ENCODE measurements at regions not wholly inside any gene's neighbourhood (a gene's known extent, or its start where the extent isn't known, plus 50 kb on each side); places are given as distances from the start of the nearest gene placed in this dataset.

DNA sequence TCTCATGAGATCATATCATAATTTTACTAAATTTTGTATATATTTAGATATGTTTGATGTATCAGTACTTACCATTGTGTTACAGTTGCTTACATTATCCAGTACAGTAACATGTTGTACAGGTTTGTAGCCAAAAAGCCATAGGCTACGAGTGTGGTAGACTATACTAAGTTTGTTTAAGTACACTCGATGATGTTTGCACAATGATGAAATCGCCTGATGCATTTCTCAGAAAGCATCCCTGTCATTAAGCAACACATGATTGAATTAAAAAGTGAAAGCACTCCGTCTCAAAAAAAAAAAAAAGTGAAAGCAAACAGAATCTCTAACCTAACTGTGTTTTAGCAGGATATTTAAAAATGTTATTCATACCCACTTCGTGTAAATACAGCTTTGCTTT, 104.9 kb upstream of the TFAP2D start:
- Histone ChIP-seq H3K36me3 (no peaks in the 10 kb centered on the region), H3K4me1 (no peaks in the 10 kb centered on the region), H3K4me3 (no peak overlapping the region), H3K27ac (no peak overlapping the region), H3K27me3 (peaks cover 0 to 3% (median 0%) of the 10 kb centered on the region in 7 donors), H3K9me3 (peaks cover 0 to 3% (median 0%) of the 10 kb centered on the region in 11 donors)
- TF ChIP-seq, protein P1, sequence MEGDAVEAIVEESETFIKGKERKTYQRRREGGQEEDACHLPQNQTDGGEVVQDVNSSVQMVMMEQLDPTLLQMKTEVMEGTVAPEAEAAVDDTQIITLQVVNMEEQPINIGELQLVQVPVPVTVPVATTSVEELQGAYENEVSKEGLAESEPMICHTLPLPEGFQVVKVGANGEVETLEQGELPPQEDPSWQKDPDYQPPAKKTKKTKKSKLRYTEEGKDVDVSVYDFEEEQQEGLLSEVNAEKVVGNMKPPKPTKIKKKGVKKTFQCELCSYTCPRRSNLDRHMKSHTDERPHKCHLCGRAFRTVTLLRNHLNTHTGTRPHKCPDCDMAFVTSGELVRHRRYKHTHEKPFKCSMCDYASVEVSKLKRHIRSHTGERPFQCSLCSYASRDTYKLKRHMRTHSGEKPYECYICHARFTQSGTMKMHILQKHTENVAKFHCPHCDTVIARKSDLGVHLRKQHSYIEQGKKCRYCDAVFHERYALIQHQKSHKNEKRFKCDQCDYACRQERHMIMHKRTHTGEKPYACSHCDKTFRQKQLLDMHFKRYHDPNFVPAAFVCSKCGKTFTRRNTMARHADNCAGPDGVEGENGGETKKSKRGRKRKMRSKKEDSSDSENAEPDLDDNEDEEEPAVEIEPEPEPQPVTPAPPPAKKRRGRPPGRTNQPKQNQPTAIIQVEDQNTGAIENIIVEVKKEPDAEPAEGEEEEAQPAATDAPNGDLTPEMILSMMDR (IDR thresholded peaks at IDR 0.05): no peak
- WGBS, 2 donors: 69 to 74% methylated on average over 5 of the region's 5 CpGs
- ATAC-seq (no peak), DNase-seq (no peak)
- intact Hi-C loops (cut with DNase I): loop anchor here in 2 of 10 donors (10.0 kb wide), 1 partner anchor 484 kb away; no protein-coding TSS in a partner anchor

DNA sequence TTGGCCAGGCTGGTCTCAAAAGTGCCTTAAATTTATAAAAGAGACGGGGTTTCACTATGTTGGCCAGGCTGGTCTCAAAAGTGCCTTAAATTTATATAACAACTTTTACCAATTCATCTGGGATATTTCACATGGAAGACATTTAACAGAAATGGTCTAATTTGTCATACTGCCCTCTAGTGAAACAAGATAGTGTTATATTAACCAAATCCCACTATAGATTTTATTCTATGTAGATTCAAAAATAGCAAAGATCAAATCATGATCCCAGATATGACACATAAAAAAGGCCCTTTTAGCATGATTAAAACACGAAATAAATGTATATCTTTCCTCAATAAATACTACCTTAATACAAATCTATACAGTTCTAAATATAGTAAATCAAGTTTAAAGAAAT, 102.8 kb upstream of the TFAP2D start:
- TF ChIP-seq, protein P1 (IDR thresholded peaks at IDR 0.05): no peak
- Histone ChIP-seq H3K36me3 (no peaks in the 10 kb centered on the region), H3K4me1 (no peaks in the 10 kb centered on the region), H3K9me3 (peaks cover 0 to 11% (median 0%) of the 10 kb centered on the region in 11 donors), H3K27me3 (peaks cover 0 to 3% (median 0%) of the 10 kb centered on the region in 7 donors), H3K27ac (no peak overlapping the region), H3K4me3 (no peak overlapping the region)
- intact Hi-C loops (cut with DNase I): no loop called here
- no peak for DNase-seq
- 65 to 67% methylated on average over 2 of the region's 2 CpGs for WGBS, 2 donors
- no peak for ATAC-seq

DNA sequence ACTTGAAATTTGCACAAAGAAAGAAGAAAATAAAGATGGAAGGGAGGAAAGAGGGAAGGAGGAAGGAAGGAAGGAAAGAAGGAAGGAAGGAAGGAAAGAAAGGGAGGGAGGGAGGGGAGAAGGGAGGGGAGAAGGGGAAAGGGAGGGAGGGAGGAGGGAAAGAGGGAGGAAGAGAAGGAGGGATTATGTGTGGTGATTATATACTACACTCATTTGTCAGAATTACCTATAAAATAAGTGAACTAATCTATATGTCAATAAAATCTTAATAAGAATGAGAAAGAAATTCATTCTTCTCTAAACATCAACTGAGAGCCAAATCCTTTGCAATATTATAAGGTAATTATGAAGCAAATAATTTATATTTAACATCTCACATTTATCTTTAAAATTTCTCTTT, 77.9 kb upstream of the TFAP2D start:
- TF ChIP-seq, protein P1 (IDR thresholded peaks at IDR 0.05): no peak
- no peaks in the 10 kb centered on the region for H3K4me1 ChIP-seq
- intact Hi-C loops (cut with DNase I): no loop called here
- peaks cover 0 to 4% (median 0%) of the 10 kb centered on the region in 11 donors for H3K9me3 ChIP-seq
- ATAC-seq (no peak), DNase-seq (no peak)
- no peaks in the 10 kb centered on the region for H3K36me3 ChIP-seq
- H3K27me3 ChIP-seq: no peaks in the 10 kb centered on the region
- H3K4me3 ChIP-seq: no peak overlapping the region
- H3K27ac ChIP-seq: no peak overlapping the region

DNA sequence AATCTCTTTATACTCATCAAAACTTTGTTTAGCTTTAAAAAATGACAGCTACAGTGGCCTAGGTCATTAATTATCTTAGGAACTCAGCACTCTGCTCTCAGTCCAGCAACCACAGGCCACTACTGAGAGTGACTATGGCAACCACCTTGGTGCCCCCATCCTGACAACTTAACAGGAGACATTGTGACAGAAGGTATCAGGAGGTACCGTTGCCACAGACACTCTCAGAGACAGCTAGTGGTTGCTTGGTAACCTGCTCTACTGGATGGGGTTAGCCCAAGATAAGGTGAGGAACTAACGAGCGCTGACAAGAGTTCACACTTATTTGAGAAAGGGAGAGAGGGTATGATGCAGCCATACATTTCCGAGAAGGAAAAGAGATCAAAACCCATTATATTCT, 76.1 kb upstream of the TFAP2D start:
- H3K9me3 ChIP-seq: peaks cover 0 to 4% (median 0%) of the 10 kb centered on the region in 11 donors
- no peaks in the 10 kb centered on the region for H3K36me3 ChIP-seq
- no peak overlapping the region for H3K4me3 ChIP-seq
- intact Hi-C loops (cut with DNase I): no loop called here
- TF ChIP-seq, protein P1 (IDR thresholded peaks at IDR 0.05): no peak
- no peak for DNase-seq
- ATAC-seq: no peak
- no peak overlapping the region for H3K27ac ChIP-seq
- H3K4me1 ChIP-seq: no peaks in the 10 kb centered on the region
- WGBS, 2 donors: 18 to 21% methylated on average over 4 of the region's 4 CpGs
- no peaks in the 10 kb centered on the region for H3K27me3 ChIP-seq
